HEK293 (cell line): ENCODE measurements at regions not wholly inside any gene's neighbourhood (a gene's known extent, or its start where the extent isn't known, plus 50 kb on each side); places are given as distances from the start of the nearest gene placed in this dataset.
"Not testable (repeated sequence)": the region's sequence is repeated elsewhere in the genome, so short reads cannot be mapped to it uniquely, and the experiment has no call there.

Experiments
- CTCF ChIA-PET: fragments of 350-600 bp; formaldehyde crosslinking; extraction: SDS; loops from one replicate; lab custom pipeline; 2021; ENCODE audit warnings: antibody characterized with exemption; lab: Yijun Ruan, JAX
- POLR2A ChIA-PET: fragments of 300-600 bp; formaldehyde crosslinking; extraction: SDS; loops from one replicate; lab custom pipeline; 2020; ENCODE audit warnings: antibody characterized with exemption, inconsistent platforms; lab: Yijun Ruan, JAX
- H3K27ac ChIP-seq: fragments of 200-500 bp; sonication (Bioruptor generic); 2 replicates; pipeline ENCODE4 v1.5.1; 2014; ENCODE audit warnings: low read depth, low read length, control low read depth, inconsistent platforms; ENCODE audit errors: extremely low read depth
- H3K36me3 ChIP-seq, 2 experiments: fragments of 200-500 bp in 1 of 2; sonication (Bioruptor generic) in 1 of 2; 1 replicate in 1 of 2; 2 replicates in 1 of 2; pipeline ENCODE4 v1.5.1; 2014 to 2017; ENCODE audit warnings: inconsistent platforms in 2 of 2, low read length in 2 of 2; ENCODE audit not compliant: control insufficient read depth in 2 of 2, insufficient read depth in 1 of 2
- H3K4me1 ChIP-seq: fragments of 200-500 bp; sonication (Bioruptor generic); 2 replicates; pipeline ENCODE4 v1.5.1; 2014; ENCODE audit warnings: mild to moderate bottlenecking, low read length, inconsistent platforms; ENCODE audit not compliant: control insufficient read depth, insufficient read depth
- H3K4me3 ChIP-seq: 2 replicates; pipeline ENCODE4 v1.5.1; 2011; ENCODE audit warnings: low read depth, mild to moderate bottlenecking, control low read depth, low read length, moderate library complexity
- H3K9me3 ChIP-seq: fragments of 200-500 bp; sonication (Bioruptor generic); 2 replicates; pipeline ENCODE4 v1.5.1; 2014; ENCODE audit warnings: low read depth, low read length, inconsistent platforms; ENCODE audit not compliant: control insufficient read depth, insufficient read depth
- GLI4 ChIP-seq: fragments of 450-650 bp; formaldehyde crosslinking; IDR thresholded peaks from 2 replicates; pipeline ENCODE4 v1.5.1; 2016; ENCODE audit warnings: missing biosample characterization, missing genetic modification characterization
- HOXA7 ChIP-seq: sonication (generic); formaldehyde crosslinking; IDR thresholded peaks from 2 replicates; pipeline ENCODE4 v1.8.1; 2022; ENCODE audit warnings: missing genetic modification reagents, borderline replicate concordance
- KLF7 ChIP-seq: fragments of 450-650 bp; formaldehyde crosslinking; IDR thresholded peaks from 2 replicates; pipeline ENCODE4 v1.5.1; 2016; ENCODE audit warnings: missing biosample characterization, missing genetic modification characterization, borderline replicate concordance
- MYNN ChIP-seq: fragments of 450-650 bp; formaldehyde crosslinking; IDR thresholded peaks from 2 replicates; pipeline ENCODE4 v1.5.1; 2016; ENCODE audit warnings: missing biosample characterization, missing genetic modification characterization, borderline replicate concordance
- SP7 ChIP-seq: fragments of 450-650 bp; formaldehyde crosslinking; IDR thresholded peaks from 2 replicates; pipeline ENCODE4 v1.5.1; 2016; ENCODE audit warnings: missing biosample characterization, missing genetic modification characterization
- ZBTB21 ChIP-seq: fragments of 450-650 bp; formaldehyde crosslinking; IDR thresholded peaks from 2 replicates; pipeline ENCODE4 v1.5.1; 2017; ENCODE audit warnings: missing biosample characterization, missing genetic modification characterization
- ZBTB48 ChIP-seq: fragments of 450-650 bp; formaldehyde crosslinking; IDR thresholded peaks from 2 replicates; pipeline ENCODE4 v1.5.1; 2016; ENCODE audit warnings: missing biosample characterization, missing genetic modification characterization
- ZNF138 ChIP-seq: fragments of 450-650 bp; formaldehyde crosslinking; IDR thresholded peaks from 2 replicates; pipeline ENCODE4 v1.5.1; 2016; ENCODE audit warnings: missing biosample characterization, missing genetic modification characterization, borderline replicate concordance
- ZNF146 ChIP-seq: fragments of 450-650 bp; formaldehyde crosslinking; IDR thresholded peaks from 2 replicates; pipeline ENCODE4 v1.5.1; 2016; ENCODE audit warnings: missing biosample characterization, missing genetic modification characterization
- ZNF184 ChIP-seq: fragments of 450-650 bp; IDR thresholded peaks from 2 replicates; pipeline ENCODE4 v1.5.1; 2018; ENCODE audit warnings: missing biosample characterization, mild to moderate bottlenecking, missing genetic modification characterization
- ZNF274 ChIP-seq, 2 experiments: fragments of 200-500 bp in 1 of 2; fragments of 450-650 bp in 1 of 2; sonication (Bioruptor generic) in 1 of 2; formaldehyde crosslinking in 1 of 2; IDR thresholded peaks; 2 replicates each; pipeline versions ENCODE4 v1.5.1 to v1.6.1; 2014 to 2016; ENCODE audit warnings: borderline replicate concordance in 1 of 2, inconsistent platforms in 1 of 2, low read length in 1 of 2, missing biosample characterization in 1 of 2, missing genetic modification characterization in 1 of 2
- ZNF350 ChIP-seq: fragments of 450-650 bp; formaldehyde crosslinking; IDR thresholded peaks from 2 replicates; pipeline ENCODE4 v1.5.0; 2017; ENCODE audit warnings: missing biosample characterization, mild to moderate bottlenecking, missing genetic modification characterization
- ZNF596 ChIP-seq: fragments of 450-650 bp; IDR thresholded peaks from 2 replicates; pipeline ENCODE4 v1.5.0; 2018; ENCODE audit warnings: missing biosample characterization, mild to moderate bottlenecking, missing genetic modification characterization, moderate library complexity
- ZNF692 ChIP-seq: fragments of 450-650 bp; formaldehyde crosslinking; IDR thresholded peaks from 2 replicates; pipeline ENCODE4 v1.5.1; 2016; ENCODE audit warnings: missing biosample characterization, missing genetic modification characterization
- ZNF747 ChIP-seq: fragments of 450-650 bp; formaldehyde crosslinking; IDR thresholded peaks from 2 replicates; pipeline ENCODE4 v1.5.1; 2016; ENCODE audit warnings: missing biosample characterization, missing genetic modification characterization
- ZNF777 ChIP-seq: fragments of 450-650 bp; formaldehyde crosslinking; IDR thresholded peaks from 2 replicates; pipeline ENCODE4 v1.5.1; 2017; ENCODE audit warnings: missing biosample characterization, missing genetic modification characterization, borderline replicate concordance
- ZNF791 ChIP-seq: fragments of 450-650 bp; formaldehyde crosslinking; IDR thresholded peaks from 2 replicates; pipeline ENCODE4 v1.5.1; 2016; ENCODE audit warnings: missing biosample characterization, missing genetic modification characterization
- TF ChIP-seq, protein P1 (sequence below): fragments of 450-650 bp; formaldehyde crosslinking; conservative IDR thresholded peaks from 2 replicates; pipeline ENCODE4 v1.5.1; 2016; ENCODE audit warnings: low read depth, missing biosample characterization, missing genetic modification characterization
- TF ChIP-seq, protein P2 (sequence below): fragments of 450-650 bp; formaldehyde crosslinking; IDR thresholded peaks from 2 replicates; pipeline ENCODE4 v1.5.1; 2016; ENCODE audit warnings: missing biosample characterization, missing genetic modification characterization, low read depth

DNA sequence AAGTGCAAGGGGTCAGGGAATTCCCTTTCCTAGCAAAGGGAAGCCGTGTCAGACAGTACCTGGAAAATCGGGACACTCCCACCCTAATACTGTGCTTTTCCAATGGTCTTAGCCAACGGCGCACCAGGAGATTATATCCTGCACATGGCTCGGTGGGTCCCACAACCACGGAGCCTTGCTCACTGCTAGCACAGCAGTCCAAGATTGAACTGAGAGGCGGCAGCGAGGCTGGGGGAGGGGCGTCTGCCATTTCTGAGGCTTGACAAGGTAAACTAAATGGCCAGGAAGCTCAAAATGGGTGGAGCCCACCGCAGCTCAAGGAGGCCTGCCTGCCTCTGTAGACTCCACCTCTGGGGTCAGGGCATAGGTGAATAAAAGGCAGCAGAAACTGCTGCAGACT is 76.5 kb upstream of the LINC00632 start:
- POLR2A ChIA-PET, H3K4me1 ChIP-seq, CTCF ChIA-PET, H3K9me3 ChIP-seq, H3K36me3 ChIP-seq, H3K4me3 ChIP-seq, H3K27ac ChIP-seq: not testable (repeated sequence)

DNA sequence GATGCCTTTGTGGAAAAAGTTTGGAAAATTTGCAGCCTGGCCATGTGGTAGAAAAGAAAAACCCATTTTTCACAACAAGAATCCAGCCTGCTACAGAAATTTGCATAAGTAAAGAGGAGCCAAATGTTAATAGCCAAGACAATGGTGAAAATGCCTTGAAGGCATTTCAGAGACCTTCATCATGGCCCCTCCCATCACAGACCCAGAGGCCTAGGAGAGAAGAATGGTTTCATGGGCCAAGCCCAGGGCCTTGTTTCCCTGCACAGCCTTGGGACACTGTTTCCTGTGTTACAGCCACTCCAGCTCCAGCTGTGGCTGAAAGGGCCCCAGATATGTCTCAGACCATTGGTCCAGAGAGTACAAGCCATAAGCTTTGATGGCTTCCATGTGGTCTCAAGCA is 101.4 kb upstream of the LINC00632 start:
- no peaks in the 10 kb centered on the region for H3K36me3 ChIP-seq
- no peaks in the 10 kb centered on the region for H3K9me3 ChIP-seq
- CTCF ChIA-PET: no interaction called here

More for the DNA sequence above, 101.4 kb upstream of the LINC00632 start:
- H3K4me3 ChIP-seq: no peak overlapping the region
- TF ChIP-seq, protein P1, sequence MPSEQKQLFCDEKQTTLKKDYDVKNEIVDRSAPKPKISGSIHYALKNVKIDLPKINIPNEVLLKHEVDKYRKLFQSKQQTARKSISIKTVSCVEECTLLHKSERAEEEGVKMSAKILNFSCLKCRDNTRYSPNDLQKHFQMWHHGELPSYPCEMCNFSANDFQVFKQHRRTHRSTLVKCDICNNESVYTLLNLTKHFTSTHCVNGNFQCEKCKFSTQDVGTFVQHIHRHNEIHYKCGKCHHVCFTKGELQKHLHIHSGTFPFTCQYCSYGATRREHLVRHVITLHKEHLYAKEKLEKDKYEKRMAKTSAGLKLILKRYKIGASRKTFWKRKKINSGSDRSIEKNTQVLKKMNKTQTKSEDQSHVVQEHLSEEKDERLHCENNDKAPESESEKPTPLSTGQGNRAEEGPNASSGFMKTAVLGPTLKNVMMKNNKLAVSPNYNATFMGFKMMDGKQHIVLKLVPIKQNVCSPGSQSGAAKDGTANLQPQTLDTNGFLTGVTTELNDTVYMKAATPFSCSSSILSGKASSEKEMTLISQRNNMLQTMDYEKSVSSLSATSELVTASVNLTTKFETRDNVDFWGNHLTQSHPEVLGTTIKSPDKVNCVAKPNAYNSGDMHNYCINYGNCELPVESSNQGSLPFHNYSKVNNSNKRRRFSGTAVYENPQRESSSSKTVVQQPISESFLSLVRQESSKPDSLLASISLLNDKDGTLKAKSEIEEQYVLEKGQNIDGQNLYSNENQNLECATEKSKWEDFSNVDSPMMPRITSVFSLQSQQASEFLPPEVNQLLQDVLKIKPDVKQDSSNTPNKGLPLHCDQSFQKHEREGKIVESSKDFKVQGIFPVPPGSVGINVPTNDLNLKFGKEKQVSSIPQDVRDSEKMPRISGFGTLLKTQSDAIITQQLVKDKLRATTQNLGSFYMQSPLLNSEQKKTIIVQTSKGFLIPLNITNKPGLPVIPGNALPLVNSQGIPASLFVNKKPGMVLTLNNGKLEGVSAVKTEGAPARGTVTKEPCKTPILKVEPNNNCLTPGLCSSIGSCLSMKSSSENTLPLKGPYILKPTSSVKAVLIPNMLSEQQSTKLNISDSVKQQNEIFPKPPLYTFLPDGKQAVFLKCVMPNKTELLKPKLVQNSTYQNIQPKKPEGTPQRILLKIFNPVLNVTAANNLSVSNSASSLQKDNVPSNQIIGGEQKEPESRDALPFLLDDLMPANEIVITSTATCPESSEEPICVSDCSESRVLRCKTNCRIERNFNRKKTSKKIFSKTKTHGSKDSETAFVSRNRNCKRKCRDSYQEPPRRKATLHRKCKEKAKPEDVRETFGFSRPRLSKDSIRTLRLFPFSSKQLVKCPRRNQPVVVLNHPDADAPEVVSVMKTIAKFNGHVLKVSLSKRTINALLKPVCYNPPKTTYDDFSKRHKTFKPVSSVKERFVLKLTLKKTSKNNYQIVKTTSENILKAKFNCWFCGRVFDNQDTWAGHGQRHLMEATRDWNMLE (tag by site-specific recombination): no peak
- TF ChIP-seq GLI4 (no peak), ZNF146 (tag by site-specific recombination) (no peak), KLF7 (tag by site-specific recombination) (no peak), HOXA7 (CRISPR knock-in tag) (no peak), ZBTB21 (tag by site-specific recombination) (no peak), SP7 (tag by site-specific recombination) (no peak), ZNF777 (tag by site-specific recombination) (no peak), ZNF596 (no peak), ZNF138 (tag by site-specific recombination) (no peak), ZNF184 (tag by site-specific recombination) (no peak), ZBTB48 (tag by site-specific recombination) (no peak), ZNF791 (tag by site-specific recombination) (no peak), MYNN (tag by site-specific recombination) (no peak), ZNF747 (tag by site-specific recombination) (no peak), ZNF274 (IDR thresholded peaks at IDR 0.05; ENCODE audit: low read length) (no peak), ZNF274 (tag by site-specific recombination; IDR thresholded peaks at IDR 0.05; ENCODE audit: borderline replicate concordance) (no peak), ZNF692 (tag by site-specific recombination) (no peak), ZNF350 (tag by site-specific recombination) (no peak)
- TF ChIP-seq, protein P2, sequence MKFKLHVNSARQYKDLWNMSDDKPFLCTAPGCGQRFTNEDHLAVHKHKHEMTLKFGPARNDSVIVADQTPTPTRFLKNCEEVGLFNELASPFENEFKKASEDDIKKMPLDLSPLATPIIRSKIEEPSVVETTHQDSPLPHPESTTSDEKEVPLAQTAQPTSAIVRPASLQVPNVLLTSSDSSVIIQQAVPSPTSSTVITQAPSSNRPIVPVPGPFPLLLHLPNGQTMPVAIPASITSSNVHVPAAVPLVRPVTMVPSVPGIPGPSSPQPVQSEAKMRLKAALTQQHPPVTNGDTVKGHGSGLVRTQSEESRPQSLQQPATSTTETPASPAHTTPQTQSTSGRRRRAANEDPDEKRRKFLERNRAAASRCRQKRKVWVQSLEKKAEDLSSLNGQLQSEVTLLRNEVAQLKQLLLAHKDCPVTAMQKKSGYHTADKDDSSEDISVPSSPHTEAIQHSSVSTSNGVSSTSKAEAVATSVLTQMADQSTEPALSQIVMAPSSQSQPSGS (tag by site-specific recombination): no peak
- POLR2A ChIA-PET: no interaction called here
- H3K4me1 ChIP-seq: no peaks in the 10 kb centered on the region
- no peak overlapping the region for H3K27ac ChIP-seq
